ENCODE measurements at regions not wholly inside any gene's neighbourhood (a gene's known extent, or its start where the extent isn't known, plus 50 kb on each side); places are given as distances from the start of the nearest gene placed in this dataset.

- H3K9me3 ChIP-seq = peaks cover 0 to 7% (median 6%) of the 10 kb centered on the region in 3 donors
- no peak overlapping the region for H3K27ac ChIP-seq
- intact Hi-C loops (cut with DNase I; ENCODE audit: low total_unique reads) = no loop called here
- H3K27me3 ChIP-seq = no peaks in the 10 kb centered on the region
- H3K4me3 ChIP-seq = no peak overlapping the region
- TF ChIP-seq CTCF (IDR thresholded peaks at IDR 0.05) = no peak
- H3K36me3 ChIP-seq = no peaks in the 10 kb centered on the region
- DNase-seq = no peak
- no peaks in the 10 kb centered on the region for H3K4me1 ChIP-seq
Observed at GRCh38 chr4:92074839-92075238, 228.9 kb upstream of the GRID2 start.

- H3K27me3 ChIP-seq = no peaks in the 10 kb centered on the region
- TF ChIP-seq CTCF (IDR thresholded peaks at IDR 0.05) = no peak
- DNase-seq = no peak
- no peaks in the 10 kb centered on the region for H3K9me3 ChIP-seq
- no peak overlapping the region for H3K27ac ChIP-seq
- no peaks in the 10 kb centered on the region for H3K36me3 ChIP-seq
- H3K4me1 ChIP-seq = no peaks in the 10 kb centered on the region
- H3K4me3 ChIP-seq = no peak overlapping the region
- intact Hi-C loops (cut with DNase I; ENCODE audit: low total_unique reads) = no loop called here
Observed at GRCh38 chr4:92090887-92091286, 212.9 kb upstream of the GRID2 start.

- intact Hi-C loops (cut with DNase I; ENCODE audit: low total_unique reads) = no loop called here
- no peaks in the 10 kb centered on the region for H3K4me1 ChIP-seq
- H3K27me3 ChIP-seq = no peaks in the 10 kb centered on the region
- no peak for DNase-seq
- no peaks in the 10 kb centered on the region for H3K36me3 ChIP-seq
- H3K9me3 ChIP-seq = no peaks in the 10 kb centered on the region
- no peak for TF ChIP-seq CTCF (IDR thresholded peaks at IDR 0.05)
- no peak overlapping the region for H3K27ac ChIP-seq
- no peak overlapping the region for H3K4me3 ChIP-seq
Observed at GRCh38 chr4:92091335-92091734, 212.4 kb upstream of the GRID2 start.

GRCh38 chr4:92099861-92100260 lies 203.9 kb upstream of the GRID2 start:
- Histone ChIP-seq H3K36me3 (no peaks in the 10 kb centered on the region), H3K27me3 (no peaks in the 10 kb centered on the region), H3K4me1 (no peaks in the 10 kb centered on the region), H3K4me3 (no peak overlapping the region), H3K27ac (no peak overlapping the region), H3K9me3 (no peaks in the 10 kb centered on the region)
- TF ChIP-seq CTCF (IDR thresholded peaks at IDR 0.05) = no peak
- intact Hi-C loops (cut with DNase I; ENCODE audit: low total_unique reads) = no loop called here
- DNase-seq = no peak

- Histone ChIP-seq H3K36me3 (no peaks in the 10 kb centered on the region), H3K4me1 (no peaks in the 10 kb centered on the region), H3K27me3 (no peaks in the 10 kb centered on the region), H3K4me3 (no peak overlapping the region), H3K27ac (no peak overlapping the region), H3K9me3 (no peaks in the 10 kb centered on the region)
- no peak for DNase-seq
- intact Hi-C loops (cut with DNase I; ENCODE audit: low total_unique reads) = no loop called here
- TF ChIP-seq CTCF (IDR thresholded peaks at IDR 0.05) = no peak
Observed at GRCh38 chr4:92100975-92101374, 202.8 kb upstream of the GRID2 start.

GRCh38 chr4:92101737-92102172 lies 202.0 kb upstream of the GRID2 start:
- Histone ChIP-seq H3K4me1 (no peaks in the 10 kb centered on the region), H3K27me3 (no peaks in the 10 kb centered on the region), H3K27ac (no peak overlapping the region), H3K9me3 (no peaks in the 10 kb centered on the region), H3K4me3 (no peak overlapping the region), H3K36me3 (no peaks in the 10 kb centered on the region)
- no peak for TF ChIP-seq CTCF (IDR thresholded peaks at IDR 0.05)
- intact Hi-C loops (cut with DNase I; ENCODE audit: low total_unique reads) = no loop called here
- DNase-seq = no peak
